Endodermal cell (in vitro differentiated cells): ENCODE measurements at regions not wholly inside any gene's neighbourhood (a gene's known extent, or its start where the extent isn't known, plus 50 kb on each side); places are given as distances from the start of the nearest gene placed in this dataset.

ENCODE experiments used
- DNase-seq: peaks from one replicate; pipeline ENCODE4 v3.0.0-alpha.2; 2017
- H3K27ac ChIP-seq: 2 replicates; pipeline ENCODE4 v1.5.1; 2013; ENCODE audit warnings: mild to moderate bottlenecking, low read depth, low read length, moderate library complexity
- H3K27me3 ChIP-seq: 2 replicates; pipeline ENCODE4 v1.6.1; 2013; ENCODE audit warnings: mild to moderate bottlenecking, low read length, moderate library complexity; ENCODE audit not compliant: insufficient read depth, control insufficient read depth, poor library complexity, severe bottlenecking
- H3K36me3 ChIP-seq: 2 replicates; pipeline ENCODE4 v1.7.0; 2013; ENCODE audit warnings: mild to moderate bottlenecking, low read length, moderate library complexity; ENCODE audit not compliant: control insufficient read depth, insufficient read depth
- H3K4me1 ChIP-seq: one replicate; pipeline ENCODE4 v1.7.0; 2013; ENCODE audit warnings: low read length; ENCODE audit not compliant: control insufficient read depth, insufficient read depth
- H3K4me3 ChIP-seq: 2 replicates; pipeline ENCODE4 v1.5.1; 2013; ENCODE audit warnings: mild to moderate bottlenecking, low read length, moderate library complexity
- H3K9ac ChIP-seq: 2 replicates; pipeline ENCODE4 v1.6.1; 2013; ENCODE audit warnings: mild to moderate bottlenecking, low read length, moderate library complexity; ENCODE audit not compliant: poor library complexity, severe bottlenecking; ENCODE audit errors: extremely low read depth
- H3K9me3 ChIP-seq: 2 replicates; pipeline ENCODE4 v1.6.1; 2013; ENCODE audit warnings: mild to moderate bottlenecking, low read length, moderate library complexity; ENCODE audit not compliant: control insufficient read depth
- H3K27ac Mint-ChIP-seq: 2 replicates; pipeline ENCODE4 v1.8.0; 2020; ENCODE audit warnings: mixed read lengths
- H3K27me3 Mint-ChIP-seq: 2 replicates; pipeline ENCODE4 v1.8.0; 2021; ENCODE audit warnings: mild to moderate bottlenecking, mixed read lengths; ENCODE audit not compliant: insufficient read depth
- H3K36me3 Mint-ChIP-seq: 2 replicates; pipeline ENCODE4 v1.8.0; 2020; ENCODE audit warnings: low read depth, mixed read lengths
- H3K4me1 Mint-ChIP-seq: 2 replicates; pipeline ENCODE4 v1.8.0; 2020; ENCODE audit warnings: mixed read lengths
- H3K4me3 Mint-ChIP-seq: 2 replicates; pipeline ENCODE4 v1.8.0; 2020; ENCODE audit warnings: mild to moderate bottlenecking, moderate library complexity, mixed read lengths
- H3K9me3 Mint-ChIP-seq: 2 replicates; pipeline ENCODE4 v1.8.0; 2020; ENCODE audit warnings: mild to moderate bottlenecking, mixed read lengths
- CTCF ChIP-seq: fragments of 200-600 bp; sonication (generic); conservative IDR thresholded peaks from 2 replicates; pipeline ENCODE4 v1.5.0; 2021; ENCODE audit warnings: antibody characterized with exemption, mild to moderate bottlenecking
- WGBS, 2 experiments: methylation state at CpG; one replicate each; pipeline versions ENCODE4 v1.1.5 to v1.1.7; 2013; ENCODE audit warnings: missing lambda C conversion rate in 2 of 2, mixed read lengths in 1 of 2; ENCODE audit not compliant: insufficient coverage in 1 of 2, insufficient read length in 1 of 2; 5-methylcytosine and 5-hydroxymethylcytosine counted together

GRCh38 chr9:12539580-12539975 is 153.6 kb upstream of the TYRP1 start:
- WGBS, 2 experiments = 93% methylated on average over 4 of the region's 4 CpGs; no CpG with 5 or more reads in 1 of the 2 experiments
- DNase-seq = no peak
- Histone ChIP-seq H3K27me3 (no peaks in the 10 kb centered on the region), H3K9me3 (no peaks in the 10 kb centered on the region), H3K9ac (no peak overlapping the region), H3K4me3 (no peak overlapping the region), H3K27ac (no peak overlapping the region), H3K36me3 (no peaks in the 10 kb centered on the region), H3K4me1 (no peaks in the 10 kb centered on the region)
- no peak for TF ChIP-seq CTCF
- no peaks in the 10 kb centered on the region for H3K27me3 Mint-ChIP-seq
- H3K9me3 Mint-ChIP-seq = no peaks in the 10 kb centered on the region
- H3K36me3 Mint-ChIP-seq = no peaks in the 10 kb centered on the region
- no peak overlapping the region for H3K4me3 Mint-ChIP-seq
- H3K27ac Mint-ChIP-seq = no peak overlapping the region
- no peaks in the 10 kb centered on the region for H3K4me1 Mint-ChIP-seq

- H3K36me3 Mint-ChIP-seq = no peaks in the 10 kb centered on the region
- H3K4me1 Mint-ChIP-seq = no peaks in the 10 kb centered on the region
- no peak overlapping the region for H3K27ac Mint-ChIP-seq
- no peak overlapping the region for H3K4me3 Mint-ChIP-seq
- WGBS, 2 experiments = 80 to 93% methylated on average over 1 to 2 of the region's 2 CpGs
- no peaks in the 10 kb centered on the region for H3K4me1 ChIP-seq
- H3K27me3 ChIP-seq = no peaks in the 10 kb centered on the region
- no peaks in the 10 kb centered on the region for H3K36me3 ChIP-seq
- no peak overlapping the region for H3K27ac ChIP-seq
- no peak overlapping the region for H3K9ac ChIP-seq
- DNase-seq = no peak
- H3K4me3 ChIP-seq = no peak overlapping the region
- no peaks in the 10 kb centered on the region for H3K27me3 Mint-ChIP-seq
- no peak for TF ChIP-seq CTCF
- H3K9me3 Mint-ChIP-seq = no peaks in the 10 kb centered on the region
- no peaks in the 10 kb centered on the region for H3K9me3 ChIP-seq
Observed at GRCh38 chr9:12544700-12545099, 148.5 kb upstream of the TYRP1 start.

DNA sequence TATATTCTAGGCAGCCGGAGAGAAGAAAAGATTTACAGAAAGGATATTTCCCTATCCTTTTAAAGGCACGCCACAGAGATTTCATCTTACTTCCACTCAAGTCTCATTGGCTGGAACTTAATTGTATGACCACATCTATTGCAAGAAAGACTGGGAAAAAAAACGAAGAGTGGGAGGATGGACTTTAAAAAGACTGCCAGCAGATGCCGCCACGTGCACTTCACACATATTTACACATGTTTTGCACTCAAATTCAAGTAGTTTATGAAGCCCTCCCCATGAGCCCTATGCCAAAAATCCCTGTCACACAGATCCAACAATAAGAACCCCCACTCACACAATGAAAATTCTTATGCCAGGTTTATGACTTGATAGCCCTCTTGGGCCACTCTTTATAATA is 138.5 kb upstream of the TYRP1 start:
- Mint-ChIP-seq H3K27me3 (peaks cover 2% of the 10 kb centered on the region), H3K9me3 (no peaks in the 10 kb centered on the region), H3K4me3 (no peak overlapping the region), H3K4me1 (no peaks in the 10 kb centered on the region), H3K36me3 (no peaks in the 10 kb centered on the region), H3K27ac (no peak overlapping the region)
- Histone ChIP-seq H3K36me3 (no peaks in the 10 kb centered on the region), H3K9ac (no peak overlapping the region), H3K9me3 (no peaks in the 10 kb centered on the region), H3K27me3 (no peaks in the 10 kb centered on the region), H3K27ac (no peak overlapping the region), H3K4me3 (no peak overlapping the region), H3K4me1 (no peaks in the 10 kb centered on the region)
- peak; percentile 70 for DNase-seq
- peak; percentile 71 for TF ChIP-seq CTCF
- 58 to 80% methylated on average over 3 to 5 of the region's 5 CpGs for WGBS, 2 experiments
